ENCODE measurements at regions not wholly inside any gene's neighbourhood (a gene's known extent, or its start where the extent isn't known, plus 50 kb on each side); places are given as distances from the start of the nearest gene placed in this dataset.

GRCh38 chr9:103755441-103755840 lies 338.7 kb upstream of the SMC2 start:
- TF ChIP-seq CTCF (IDR thresholded peaks at IDR 0.05), result no peak
- TF ChIP-seq POLR2AphosphoS5 (IDR thresholded peaks at IDR 0.05), result no peak

All from stomach (tissue), 4 donors.